ENCODE measurements at regions not wholly inside any gene's neighbourhood (a gene's known extent, or its start where the extent isn't known, plus 50 kb on each side); places are given as distances from the start of the nearest gene placed in this dataset.

DNA sequence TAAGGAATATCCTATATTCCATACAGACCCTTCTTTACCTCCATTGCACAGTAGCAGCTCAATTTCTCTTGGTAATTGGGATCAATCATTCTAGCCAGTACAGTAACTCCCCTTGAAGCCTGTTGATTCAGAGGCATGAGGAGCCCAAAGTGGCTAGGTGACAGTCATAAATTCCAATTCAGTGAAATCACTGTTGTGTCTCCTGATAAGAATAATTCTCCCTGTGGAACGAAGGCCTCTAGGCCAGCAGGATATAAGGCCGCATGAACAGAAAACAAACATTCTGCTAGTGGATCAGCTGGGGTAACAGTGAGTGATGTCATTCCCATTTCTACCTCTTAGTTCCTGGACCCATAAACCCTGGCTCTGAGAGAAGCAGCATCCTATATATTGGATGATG is 696.3 kb downstream of the NR2F2 start:
- DNase-seq (ENCODE audit: low spot score) = no peak

DNA sequence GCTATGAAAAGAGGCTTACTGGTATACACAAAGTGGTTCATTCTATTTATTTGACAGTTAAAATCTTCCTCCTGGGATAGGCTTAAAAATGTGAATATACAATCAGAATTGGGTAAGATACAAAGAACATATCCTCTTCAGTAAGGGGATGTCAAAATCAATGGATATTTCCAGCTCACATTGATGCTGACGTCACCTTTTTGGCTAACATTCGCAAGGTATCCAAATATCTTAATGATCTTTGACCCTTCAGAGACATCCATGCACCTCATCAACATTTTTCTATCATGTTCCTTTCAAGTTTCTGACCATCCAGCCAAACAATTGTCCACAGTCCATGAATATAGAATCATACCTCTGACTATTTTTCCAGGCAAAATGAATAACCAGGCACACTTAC is 697.3 kb downstream of the NR2F2 start:
- no peak for DNase-seq (ENCODE audit: low spot score)

DNA sequence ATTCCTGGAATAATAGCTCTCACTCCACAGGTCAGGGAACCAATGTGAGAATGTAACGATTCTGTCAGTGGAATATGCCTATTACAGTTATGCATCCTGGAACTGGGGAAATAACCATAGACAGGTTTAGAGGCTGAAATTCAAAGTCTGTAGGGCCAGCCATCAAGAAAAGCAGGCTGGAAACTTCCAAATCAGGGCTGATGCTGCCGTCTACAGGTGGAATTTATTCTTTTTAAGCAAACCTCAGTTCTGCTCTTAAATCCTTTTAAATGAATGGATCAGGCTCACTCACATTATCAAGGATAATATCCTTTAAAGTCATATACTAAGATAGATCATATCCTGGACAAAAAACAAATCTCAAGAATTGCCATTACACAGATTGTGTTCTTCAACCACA is 699.8 kb downstream of the NR2F2 start:
- no peak for DNase-seq (ENCODE audit: low spot score)

DNA sequence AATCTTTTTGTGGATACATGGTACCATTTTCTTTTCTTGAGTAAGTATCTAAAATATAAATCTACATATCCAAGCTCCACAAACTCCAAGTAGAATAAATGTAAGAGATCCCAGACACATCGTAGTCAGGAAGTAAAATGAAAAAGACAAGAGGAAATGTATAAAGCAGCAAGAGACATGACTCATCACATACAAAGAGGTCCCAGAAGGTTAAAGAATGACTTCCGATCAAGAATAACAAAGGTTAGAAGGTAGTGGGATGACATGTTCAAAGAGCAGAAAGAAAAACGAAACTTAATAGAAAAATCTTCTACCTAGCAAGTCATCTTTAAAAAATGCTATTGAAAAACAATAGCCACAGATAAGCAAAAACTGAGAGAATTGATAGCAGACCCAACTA is 705.8 kb downstream of the NR2F2 start:
- no peak for DNase-seq (ENCODE audit: low spot score)

- DNase-seq (ENCODE audit: low spot score) = no peak
Observed at GRCh38 chr15:97037080-97037479, 706.6 kb downstream of the NR2F2 start.

GRCh38 chr15:97045666-97046421 is 715.3 kb downstream of the NR2F2 start:
- no peak for DNase-seq (ENCODE audit: low spot score)

- DNase-seq (ENCODE audit: low spot score) = no peak
Observed at GRCh38 chr15:97052513-97052912, 722.0 kb downstream of the NR2F2 start.

GRCh38 chr15:97053635-97054034 is 723.1 kb downstream of the NR2F2 start:
- DNase-seq (ENCODE audit: low spot score) = no peak

DNA sequence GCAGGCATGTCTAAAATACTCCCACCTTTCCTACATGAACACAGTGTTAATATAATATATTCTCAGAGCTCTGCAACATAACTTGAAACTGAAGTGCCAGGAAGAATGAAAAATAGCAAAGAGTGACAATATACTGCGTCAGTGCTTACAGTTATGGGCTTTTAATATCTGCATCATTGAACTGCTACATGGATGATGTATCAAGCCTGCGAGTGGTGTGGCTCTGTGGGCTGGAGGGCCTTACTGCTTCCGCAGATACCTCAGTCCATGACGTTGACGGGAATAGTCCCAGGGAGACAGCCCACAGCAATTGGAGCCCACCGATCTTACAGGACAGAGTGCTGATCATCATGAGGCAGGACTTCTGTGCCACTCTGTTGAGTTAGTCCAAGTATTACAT is 727.0 kb downstream of the NR2F2 start:
- DNase-seq (ENCODE audit: low spot score) = no peak

DNA sequence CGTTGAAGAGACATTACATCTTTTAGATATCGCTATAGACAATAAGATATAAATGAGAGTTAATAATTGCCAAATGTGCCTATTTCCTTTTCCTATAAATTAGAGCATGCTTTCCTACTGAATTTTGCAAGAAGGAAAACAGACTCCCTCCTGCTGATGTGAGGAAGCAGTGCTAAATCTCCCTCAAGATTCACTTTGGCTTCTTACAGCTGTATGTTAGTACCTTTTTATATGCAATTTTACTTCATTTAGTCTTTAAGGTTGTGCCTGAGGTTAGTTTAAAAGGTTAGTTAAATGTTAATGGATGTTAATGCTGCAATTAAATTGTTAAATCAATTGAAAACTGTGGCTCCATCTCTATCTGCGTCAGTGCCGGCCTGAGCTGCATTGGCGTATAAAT is 728.8 kb downstream of the NR2F2 start:
- DNase-seq (ENCODE audit: low spot score) = no peak

DNA sequence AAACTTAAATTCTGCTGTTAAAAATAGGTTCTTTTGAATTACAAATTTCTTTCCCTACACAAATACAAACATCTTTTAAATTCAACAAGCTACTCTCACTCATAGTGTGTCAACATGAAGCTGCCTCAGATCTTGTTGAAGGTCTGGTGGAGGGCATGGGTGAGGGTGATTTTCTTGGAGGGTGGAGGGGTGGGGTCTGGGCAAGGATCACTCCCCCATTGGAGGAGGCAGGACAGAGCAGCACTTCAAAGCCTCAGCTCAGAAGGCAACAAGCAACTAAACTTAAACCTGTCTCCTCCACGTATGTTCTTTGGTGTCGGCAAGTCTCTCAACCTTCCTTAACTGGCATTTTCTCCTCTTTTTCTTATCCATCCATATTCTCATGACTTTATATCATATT is 730.9 kb downstream of the NR2F2 start:
- no peak for DNase-seq (ENCODE audit: low spot score)

- no peak for DNase-seq (ENCODE audit: low spot score)
Observed at GRCh38 chr15:97071668-97072067, 741.2 kb downstream of the NR2F2 start.

DNA sequence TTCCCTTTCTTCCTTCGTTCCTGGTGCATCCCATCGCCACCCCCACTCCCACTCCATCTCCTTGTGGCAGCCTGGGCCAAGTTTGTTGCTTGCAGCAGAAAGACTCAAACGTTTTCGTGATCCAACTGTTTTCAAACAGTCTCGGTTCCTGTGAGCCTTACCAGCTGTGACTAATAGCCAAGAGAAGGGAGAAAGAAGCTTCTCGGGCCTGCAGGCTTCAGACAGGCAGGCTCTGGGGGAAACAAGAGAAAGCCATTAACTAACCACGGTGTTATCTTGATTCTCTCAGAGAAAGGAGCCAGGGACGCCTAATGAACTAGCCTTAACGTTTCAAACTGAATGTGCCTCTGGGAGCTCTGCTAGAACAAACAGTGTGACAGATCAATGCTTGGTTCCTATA is 742.0 kb downstream of the NR2F2 start:
- no peak for DNase-seq (ENCODE audit: low spot score)

DNA sequence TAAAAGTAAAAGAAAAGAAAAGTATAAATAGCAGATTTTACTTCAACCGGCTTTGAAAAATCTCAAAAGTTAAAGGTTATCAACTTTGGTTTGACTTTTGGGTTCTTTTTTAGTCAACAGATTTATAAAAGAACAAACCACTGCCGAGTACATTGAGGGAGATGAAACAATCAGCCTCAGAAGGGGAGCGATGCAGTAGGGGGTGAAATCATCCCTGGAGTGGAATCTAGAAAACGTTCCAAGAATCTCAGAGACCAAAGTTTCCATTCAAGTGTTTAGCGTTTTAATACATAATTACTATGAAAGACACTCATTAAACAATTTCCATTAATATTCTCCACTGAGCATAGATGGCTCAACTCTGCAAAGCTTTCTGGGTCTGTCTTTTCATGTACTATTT is 745.5 kb downstream of the NR2F2 start:
- DNase-seq (ENCODE audit: low spot score) = no peak

GRCh38 chr15:97077975-97078374 is 747.5 kb downstream of the NR2F2 start:
- DNase-seq (ENCODE audit: low spot score) = no peak

DNA sequence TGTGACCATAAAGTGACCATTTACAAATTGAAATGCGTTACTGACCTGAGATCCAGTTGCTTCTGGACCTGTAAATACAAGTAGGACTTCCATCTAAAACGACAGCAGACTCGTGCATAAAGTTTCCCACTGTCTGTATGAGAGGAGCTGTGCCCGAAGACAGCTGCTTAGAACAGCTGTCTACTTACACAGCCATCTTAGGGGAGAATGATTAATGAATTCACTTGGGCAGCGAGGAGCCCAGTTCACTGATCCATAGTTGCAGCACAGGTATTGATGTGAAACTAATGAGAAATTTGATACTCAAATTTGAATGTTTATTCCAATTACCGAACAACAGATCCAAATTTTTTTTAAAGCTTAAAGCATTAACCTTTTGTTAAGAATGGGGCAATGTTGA is 748.1 kb downstream of the NR2F2 start:
- no peak for DNase-seq (ENCODE audit: low spot score)

GRCh38 chr15:97081666-97082226 is 751.2 kb downstream of the NR2F2 start:
- no peak for DNase-seq (ENCODE audit: low spot score)

GRCh38 chr15:97082830-97083229 is 752.3 kb downstream of the NR2F2 start:
- DNase-seq (ENCODE audit: low spot score) = no peak

DNA sequence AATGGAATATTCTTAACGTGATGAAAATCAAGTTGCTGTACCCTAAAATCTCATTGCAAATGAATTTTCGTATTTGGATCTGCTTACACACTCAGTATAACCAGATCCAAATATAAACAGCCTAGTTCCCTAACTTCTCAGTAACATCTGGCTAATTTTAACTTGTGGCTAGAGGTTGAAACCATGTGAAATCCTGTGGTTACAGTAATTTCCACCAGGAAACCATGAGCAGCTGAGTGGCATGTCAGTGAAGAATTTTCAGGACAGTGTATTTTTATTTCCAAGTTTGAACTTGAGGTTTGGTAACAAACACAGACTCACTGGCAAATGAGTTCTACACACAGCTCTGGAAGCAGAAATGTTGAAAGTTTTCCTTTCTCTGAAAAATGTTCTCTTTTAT is 754.1 kb downstream of the NR2F2 start:
- DNase-seq (ENCODE audit: low spot score) = no peak

- no peak for DNase-seq (ENCODE audit: low spot score)
Observed at GRCh38 chr15:97085731-97086130, 755.2 kb downstream of the NR2F2 start.

GRCh38 chr15:97087006-97087741 is 756.7 kb downstream of the NR2F2 start:
- DNase-seq (ENCODE audit: low spot score) = no peak

GRCh38 chr15:97091093-97091492 is 760.6 kb downstream of the NR2F2 start:
- DNase-seq (ENCODE audit: low spot score) = no peak

DNA sequence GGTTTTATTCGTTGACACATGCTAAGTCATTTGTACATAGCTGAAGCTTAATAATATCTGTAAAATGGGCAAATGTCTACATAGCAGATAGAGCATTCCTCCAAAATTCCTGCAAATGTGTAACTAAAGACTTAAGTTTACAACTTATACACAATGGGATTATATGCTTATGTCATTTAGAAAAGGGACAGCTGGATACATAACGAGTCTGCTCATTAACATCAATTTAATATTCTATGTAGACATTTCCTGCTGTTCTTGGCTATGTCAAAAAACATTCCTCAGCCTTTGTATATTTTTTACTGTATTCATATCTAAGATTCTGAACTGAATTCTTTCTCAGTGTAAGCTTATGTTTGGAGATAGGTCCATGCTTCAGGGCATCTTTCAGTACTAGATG is 762.2 kb downstream of the NR2F2 start:
- DNase-seq (ENCODE audit: low spot score) = no peak
